Fibroblast of the conjunctiva (primary cell): ENCODE measurements at regions not wholly inside any gene's neighbourhood (a gene's known extent, or its start where the extent isn't known, plus 50 kb on each side); places are given as distances from the start of the nearest gene placed in this dataset.

Experiments
- DNase-seq: peaks from one replicate; pipeline ENCODE4 v3.0.0-alpha.2; 2010; ENCODE audit warnings: low read depth

DNA sequence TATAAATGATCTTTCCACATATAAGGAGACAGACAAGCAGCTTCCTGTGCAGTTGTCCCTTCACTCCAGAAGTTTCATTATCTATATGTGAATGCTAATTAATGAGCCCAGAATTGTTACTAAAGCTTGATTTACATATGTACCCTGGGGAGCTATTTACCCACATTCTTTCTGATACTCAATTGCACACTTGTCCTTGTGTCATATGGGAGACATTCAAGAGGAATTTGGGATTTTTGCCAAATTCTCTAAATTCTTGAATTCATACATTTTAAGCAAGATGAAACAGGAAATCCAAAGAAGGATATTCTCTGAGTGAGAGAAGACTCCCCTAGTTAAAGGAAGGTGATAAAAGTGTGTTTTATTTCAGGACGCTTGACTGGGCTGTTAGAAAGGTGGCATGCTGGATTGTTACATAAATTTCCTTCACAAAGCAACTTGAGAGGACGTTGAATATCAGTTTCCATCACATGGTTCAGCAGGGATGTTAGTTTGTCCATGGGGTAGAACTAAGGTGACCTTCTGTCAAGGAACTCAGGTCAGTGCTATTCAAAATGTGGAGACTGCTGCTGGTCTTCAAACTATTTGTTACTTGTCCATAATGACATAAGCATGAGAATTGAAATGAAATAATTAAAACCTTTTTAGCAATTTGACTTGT lies 368.2 kb downstream of the IRS1 start:
- no peak for DNase-seq

DNA sequence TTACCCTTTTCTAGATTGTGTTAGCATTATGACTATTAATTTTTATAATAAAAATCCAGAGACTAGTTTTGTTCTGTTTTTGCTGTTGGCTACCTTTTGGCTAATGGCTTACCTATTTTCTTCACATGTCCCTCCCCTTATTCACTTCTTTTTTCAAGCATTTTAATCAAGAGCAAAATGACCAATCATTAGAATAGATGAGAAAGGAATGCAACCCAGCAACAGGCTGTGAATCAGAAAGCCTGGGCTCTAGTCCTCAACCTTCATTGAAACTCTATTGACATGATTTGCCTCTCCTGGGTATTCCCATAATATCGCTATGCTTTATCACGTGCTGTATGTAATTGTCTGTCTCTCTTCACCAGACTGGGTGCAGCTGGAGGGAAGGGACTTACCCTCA lies 370.1 kb downstream of the IRS1 start:
- no peak for DNase-seq

DNA sequence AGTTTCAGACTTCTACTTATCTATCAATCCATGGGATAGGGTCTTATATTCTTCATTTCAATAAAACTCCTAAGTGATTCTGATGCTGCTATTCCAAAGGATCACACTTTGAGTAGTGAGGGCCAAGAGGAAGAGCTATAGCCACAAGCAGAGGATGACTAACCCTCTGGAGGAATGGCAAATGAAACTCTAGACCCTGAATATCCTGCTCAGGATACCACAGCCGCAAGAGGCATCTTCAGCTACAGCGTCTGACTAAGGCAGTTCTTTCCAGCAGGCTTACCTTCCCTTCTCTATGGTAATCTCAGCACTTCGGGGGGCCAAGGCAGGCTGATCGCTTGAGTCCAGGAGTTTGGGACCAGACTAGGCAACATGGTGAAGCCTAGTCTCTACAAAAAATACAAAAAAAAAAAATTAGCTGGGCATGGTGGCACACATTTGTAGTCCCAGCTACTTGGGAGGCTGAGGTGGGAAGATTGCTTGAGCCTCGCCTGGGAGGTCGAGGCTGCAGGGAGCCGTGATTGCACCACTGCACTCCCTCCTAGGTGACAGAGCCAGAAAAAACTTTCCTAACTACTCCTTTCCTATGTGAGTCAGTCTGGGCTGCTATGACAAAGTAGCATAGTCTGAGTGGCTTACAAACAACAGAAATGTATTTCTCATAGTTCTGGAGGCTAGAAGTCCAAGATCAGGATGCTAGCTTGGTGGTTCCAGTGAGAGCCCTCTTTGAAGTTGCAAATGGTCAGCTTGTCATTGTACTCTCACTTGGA lies 371.9 kb downstream of the IRS1 start:
- DNase-seq = peak; percentile 61

DNA sequence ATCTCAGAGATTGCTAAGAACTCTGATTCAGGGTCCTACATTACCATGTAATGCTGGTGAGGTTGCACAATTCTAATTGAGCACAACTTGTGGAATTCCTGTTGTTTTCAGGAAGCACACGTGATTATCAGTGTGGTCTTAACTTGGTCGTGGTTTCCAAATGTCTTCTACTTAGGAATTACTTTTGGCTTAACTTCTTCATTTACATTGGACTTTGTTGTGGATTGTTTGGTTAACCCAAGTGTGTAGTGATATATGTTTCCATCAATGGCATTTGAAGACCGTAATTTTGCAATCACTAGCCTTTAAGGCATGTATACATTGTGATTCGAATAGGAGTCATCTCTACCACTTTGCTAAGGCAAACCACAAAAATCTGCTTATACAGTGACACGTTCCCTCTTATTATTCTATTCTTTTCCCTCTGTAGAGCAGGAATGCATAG lies 373.3 kb downstream of the IRS1 start:
- DNase-seq = peak; percentile 71

DNA sequence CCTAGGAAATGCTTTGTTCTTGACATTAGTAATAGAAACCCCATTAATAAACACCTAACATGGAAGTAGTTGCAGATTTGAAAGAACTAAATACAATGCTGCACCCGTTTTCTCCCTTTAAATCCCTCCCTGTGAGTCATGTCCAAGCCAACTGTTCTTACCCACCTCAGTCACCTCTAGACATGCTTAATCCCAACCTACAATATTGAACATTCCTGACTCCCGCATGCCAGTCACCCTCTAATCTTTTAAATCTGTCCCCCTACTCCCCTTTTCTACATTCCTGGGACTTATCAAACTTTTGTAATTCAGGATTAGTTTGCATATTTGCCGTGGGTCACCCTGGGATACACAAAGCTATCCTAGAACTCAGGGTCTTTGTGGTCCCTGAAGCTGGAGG lies 374.6 kb downstream of the IRS1 start:
- no peak for DNase-seq

DNA sequence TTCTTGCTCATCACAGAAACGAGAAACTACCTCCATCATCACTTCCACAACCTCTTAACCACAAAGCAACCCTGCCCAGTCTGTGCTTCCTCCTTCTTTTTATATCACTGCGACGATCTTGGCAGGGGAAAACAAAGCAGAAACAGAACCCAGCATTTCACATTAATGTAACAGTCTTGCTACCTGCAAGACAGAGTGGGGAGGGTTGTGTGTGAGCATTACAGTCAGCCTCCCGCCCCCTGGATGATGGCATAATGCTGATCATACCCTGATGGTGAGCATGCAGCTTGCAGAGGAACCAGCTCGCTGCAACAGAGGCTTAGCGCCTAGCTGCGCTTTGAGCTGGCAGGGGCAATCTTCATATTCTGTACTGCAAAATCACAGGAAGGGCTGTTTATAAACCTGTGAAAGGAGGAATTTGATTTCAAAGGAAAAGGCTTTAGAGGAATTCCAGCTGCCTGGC lies 376.1 kb downstream of the IRS1 start:
- DNase-seq = no peak

DNA sequence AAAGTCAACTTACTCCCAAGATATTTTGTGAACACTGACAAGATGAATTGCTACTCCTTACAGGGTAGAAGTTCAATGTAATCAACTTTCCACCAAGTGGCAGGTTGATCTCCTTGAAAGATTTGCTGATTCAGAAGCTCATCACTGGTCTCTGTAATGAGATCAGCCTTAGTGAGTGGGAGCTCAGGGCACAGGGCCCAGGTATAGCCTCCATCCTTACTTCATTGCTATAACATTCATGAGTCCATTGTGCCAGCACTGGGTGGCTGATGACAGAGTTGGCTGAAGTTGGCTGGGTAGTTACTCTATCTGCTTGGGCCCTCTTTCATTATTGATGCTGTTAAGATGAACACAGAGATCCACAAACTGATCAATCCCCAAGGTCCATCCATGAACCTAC lies 379.0 kb downstream of the IRS1 start:
- DNase-seq = no peak

DNA sequence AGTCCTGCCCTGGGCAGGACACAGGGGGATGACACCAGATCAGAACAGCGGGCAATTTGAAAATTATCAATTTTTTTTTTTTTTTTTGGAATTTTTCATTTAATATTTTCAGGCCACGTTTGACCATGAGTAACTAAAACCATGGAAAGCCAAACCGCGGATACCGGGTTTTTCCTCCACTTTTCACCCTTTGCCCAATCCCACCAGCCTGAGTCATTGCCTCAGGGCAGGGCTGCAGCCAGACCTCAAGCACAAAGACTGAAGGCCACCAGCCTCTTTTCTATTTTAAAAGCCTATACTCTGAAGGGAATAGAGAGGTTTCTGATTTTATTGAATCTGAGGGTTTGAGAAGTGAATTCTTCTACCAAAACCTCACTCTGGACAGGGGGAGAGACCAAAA lies 381.1 kb downstream of the IRS1 start:
- DNase-seq = no peak

DNA sequence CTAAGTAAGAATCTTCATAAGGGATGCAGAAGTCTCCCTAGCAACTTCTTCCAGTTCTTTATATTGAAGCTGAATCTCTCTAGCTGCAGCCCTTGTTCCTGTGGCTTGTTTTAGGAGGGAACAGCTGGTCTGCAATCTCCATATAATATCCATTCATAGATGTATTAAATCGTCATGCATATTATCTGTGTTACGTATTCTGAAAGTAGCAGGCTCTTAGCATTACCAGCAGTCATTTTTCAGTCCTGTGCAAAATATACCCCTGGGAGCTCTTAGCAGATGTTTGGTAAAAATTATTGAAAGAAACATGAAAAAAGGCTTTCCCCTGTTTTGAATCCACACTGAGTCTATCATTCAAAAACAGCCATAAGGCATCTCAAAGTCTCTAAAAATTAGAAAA lies 385.3 kb downstream of the IRS1 start:
- DNase-seq = no peak

DNA sequence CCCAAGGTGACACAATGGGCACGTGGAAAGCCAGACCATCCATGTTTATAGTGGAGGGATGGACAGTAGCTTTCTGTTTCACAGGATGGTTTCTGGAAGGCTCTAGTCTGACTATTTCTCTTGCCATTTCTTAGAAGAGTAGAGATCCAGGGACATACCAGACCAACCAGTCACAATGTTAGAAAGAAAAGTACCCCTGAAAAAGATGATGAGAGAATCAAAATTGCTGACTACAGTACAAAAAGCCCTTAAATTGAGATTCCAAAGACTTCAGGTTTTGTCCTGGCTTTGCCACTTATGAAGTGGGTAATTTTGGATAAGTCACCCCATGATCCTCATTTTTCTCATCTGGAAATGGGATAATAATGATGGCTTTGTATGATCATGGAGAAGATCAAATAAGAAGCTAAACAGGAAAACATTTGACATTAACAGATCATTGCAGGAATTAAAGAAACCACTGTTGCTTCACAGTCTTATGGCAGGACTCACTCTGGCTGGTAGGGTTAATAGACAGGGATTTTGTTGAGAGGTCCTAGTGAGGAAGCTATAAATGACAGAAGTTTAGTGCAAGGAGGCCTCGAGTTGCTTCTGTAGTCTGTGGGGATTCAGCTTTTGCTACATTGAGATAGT lies 386.0 kb downstream of the IRS1 start:
- DNase-seq = no peak

DNA sequence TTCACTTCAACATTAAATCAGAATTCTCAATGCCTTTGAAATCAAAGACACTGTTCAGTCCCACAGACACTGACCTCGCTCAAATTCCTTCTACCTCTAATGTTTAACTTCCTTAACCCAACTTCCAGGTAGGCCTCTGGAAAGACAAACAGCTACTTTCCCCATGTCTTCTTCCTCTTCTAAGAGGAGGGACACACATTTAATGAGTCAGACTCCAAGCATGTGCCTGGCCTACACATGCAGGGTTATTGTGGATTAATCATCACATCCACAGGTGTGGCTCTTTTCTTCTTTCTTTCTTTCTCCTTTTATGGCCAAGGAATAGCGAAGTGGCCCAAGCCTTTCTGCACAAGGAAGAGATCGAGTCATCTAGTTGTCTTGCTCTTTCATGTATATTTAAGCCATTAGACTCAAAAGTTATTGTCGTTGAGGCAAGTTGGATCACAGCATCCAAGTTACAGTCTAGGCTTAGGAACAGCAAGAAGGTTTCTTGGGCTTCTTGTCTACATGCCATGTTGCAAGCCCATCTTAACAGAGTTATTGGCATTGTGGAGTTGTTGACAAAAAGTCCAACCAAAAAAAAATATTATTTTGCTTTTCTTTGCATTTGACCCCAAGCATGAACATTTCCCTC lies 387.8 kb downstream of the IRS1 start:
- DNase-seq = no peak

DNA sequence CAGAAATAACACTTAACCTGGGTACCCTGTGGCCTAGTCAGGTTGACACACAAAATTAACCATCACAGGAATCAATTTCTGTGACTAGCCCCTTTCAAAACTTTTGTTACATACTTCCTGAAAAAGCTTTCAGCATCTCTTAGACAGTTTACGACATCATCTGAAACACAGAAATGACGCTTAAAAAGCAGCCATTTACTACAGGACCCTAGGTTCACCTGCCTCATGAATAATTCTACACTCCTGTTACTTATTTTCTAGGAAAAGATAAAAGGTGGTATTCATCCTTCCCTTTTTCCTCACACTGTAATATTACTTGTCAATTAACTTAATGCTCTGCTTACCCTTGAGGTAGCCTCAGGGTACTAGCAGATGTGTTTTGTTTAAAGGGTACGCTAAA lies 388.4 kb downstream of the IRS1 start:
- no peak for DNase-seq

DNA sequence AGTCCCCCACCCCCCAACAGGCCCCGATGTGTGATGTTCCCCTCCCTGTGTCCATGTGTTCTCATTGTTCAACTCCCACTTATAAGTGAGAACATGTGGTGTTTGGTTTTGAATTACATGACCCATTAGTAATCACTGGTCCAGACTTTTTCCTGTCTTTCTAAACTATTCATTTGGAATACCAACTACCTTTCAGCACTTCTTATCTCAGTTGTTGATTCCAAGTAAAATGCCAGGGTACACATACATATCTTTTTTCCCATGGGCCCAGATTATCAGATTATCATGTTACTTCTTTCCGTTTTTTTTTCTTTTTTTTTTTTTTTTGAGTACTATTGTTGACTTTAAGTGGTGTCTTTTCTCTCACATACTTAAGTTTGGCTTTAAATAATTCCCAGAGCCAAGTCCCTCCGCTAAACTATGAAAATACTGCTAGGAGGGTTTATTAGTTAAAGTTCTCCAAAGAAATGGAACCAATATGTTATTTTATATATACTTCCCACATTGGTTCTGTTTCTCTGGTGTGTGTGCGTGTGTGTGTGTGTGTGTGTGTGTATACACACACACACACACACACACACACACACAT lies 389.3 kb downstream of the IRS1 start:
- DNase-seq = no peak

DNA sequence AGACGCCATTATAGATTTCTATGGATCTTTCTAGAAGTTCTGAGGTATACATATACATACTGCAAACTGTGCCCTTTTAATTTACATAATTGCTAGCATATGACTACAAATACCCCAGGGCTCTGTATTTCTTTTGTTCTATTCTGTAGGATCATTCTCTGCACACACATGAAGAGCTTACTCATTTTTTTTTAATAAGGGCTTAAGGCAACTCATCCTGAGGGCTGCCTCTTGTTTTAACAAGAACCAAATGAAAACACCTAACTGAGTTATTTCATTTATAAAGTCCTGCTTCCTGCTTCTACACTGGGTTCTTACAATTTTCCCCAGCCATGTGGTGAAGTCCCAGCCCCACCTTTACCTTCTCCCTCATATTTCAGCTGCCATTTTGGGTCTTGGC lies 390.5 kb downstream of the IRS1 start:
- DNase-seq = no peak

DNA sequence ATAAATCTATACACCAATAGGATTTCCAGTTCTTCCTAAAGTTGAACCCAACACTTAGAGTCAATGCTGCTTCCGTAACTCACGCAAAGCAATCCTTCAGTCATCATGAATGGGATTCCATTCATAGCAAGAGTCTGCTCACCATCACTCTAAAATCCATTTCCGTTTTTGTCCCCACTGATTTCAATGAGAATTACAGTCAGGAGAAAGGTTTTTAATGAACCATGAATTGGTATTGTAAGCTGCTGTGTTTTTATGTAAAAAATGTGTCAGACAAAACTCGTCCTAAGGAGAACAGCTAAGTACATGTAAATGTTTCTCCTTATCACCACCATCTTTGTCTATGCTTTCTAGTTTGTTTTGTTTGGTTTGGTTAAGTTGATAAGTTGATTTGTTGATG lies 391.5 kb downstream of the IRS1 start:
- DNase-seq = no peak

DNA sequence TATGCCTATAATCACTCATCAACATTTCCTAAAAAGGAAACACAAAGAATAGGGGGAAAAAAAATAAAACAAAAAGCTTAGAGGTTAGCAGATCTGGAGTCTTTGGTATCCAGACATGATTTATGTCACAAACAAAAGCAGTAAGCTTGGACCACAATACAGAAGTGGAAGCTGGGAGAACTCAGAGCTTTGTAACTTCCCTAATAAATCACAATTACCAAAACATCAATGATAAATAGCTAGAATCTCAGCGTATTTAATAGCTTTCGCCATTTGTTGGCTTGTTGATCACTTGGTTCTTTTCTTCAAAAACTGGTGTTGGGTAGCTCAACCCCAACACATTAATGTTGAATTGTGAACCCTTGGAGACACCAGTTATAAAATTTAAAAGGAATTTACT lies 392.5 kb downstream of the IRS1 start:
- DNase-seq = no peak

DNA sequence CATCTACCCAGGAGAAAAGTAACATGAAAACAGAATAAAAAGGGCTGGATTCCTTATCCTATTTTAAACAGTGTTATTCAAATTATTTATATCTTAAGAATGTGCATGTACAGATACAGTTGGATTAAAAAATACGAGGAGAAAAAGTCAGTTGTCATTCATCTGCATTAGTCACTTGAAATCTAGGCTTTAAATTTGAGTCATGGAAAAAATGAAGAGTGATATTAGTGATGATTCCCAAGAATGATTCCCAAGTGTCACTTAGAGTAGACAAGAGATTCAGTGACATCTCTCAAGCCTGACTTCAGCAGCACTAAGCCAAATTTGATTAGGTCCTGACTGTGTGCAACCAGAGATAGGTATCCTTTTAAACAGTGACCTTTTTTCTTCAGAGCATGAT lies 394.2 kb downstream of the IRS1 start:
- no peak for DNase-seq

DNA sequence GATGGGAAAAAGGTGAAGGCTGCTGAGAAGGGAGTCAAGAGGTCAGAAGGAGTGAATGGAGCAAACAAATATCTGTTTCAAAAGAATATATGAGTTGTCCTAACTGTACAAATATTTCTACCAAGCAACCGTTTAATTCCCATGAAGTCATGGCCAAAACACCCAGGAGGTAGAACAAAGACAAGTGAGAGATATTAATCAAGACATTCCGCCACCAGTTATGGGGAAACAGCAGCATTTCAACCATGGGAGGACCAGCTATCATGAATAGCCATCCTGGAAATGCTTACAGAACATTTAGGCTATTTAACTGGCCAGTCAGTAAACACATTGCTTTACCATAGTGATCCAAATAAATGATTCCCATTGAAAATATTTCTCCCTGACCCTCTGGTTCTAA lies 396.3 kb downstream of the IRS1 start:
- no peak for DNase-seq

DNA sequence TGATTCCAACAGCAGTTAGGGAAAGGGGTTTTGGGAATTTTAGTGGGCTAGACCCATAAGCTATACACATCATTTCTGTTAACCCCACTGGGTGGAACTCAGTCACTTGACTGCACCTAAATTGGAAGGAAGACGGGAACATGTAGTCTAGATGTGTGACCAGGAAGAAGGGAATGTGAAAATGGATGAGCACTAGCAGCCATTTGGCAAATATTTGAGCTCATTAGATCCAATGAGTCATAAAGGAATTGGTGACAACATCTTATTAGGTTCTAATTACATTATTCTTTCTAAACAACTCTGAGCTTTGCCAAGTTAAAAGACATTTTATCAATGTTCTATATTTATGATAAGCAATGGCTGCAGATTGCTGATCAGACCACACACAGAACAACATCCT lies 400.6 kb downstream of the IRS1 start:
- DNase-seq = no peak

DNA sequence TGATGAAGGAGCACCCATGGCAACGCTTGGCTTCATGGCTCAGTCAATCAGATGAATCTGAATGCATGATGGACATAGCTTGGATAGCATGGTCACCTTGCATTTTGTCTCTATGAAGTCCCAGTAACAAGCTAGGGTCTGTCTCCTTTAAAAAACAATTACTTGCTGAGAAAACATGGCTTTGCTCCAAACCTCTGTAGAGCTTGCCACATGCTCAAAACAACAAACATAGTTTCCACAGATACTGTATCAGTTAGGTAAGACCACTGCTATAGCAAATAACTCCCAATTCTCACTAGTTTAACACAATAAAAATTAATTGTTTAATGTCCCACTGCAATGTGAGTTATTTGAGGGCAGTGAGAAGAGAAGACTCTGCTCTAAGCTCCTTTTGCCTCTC lies 401.0 kb downstream of the IRS1 start:
- DNase-seq = peak; percentile 35

DNA sequence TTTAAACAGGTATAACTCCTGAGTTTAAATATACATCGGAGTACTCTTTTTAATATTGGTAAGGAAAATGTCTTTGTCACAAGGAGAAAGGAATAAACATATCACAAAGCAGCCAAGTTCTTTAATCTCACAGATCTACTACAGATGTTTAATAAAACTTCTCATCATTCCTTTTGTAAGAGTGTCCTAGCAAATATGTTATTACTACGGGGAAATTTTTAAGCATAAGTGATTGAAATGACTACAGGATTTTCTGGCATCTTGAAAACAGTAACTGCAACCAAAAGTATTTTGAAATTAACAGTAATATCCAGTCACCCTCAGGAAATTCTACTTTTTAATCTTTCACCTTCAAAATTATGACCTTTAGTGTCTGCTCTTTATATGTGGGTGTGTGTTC lies 403.1 kb downstream of the IRS1 start:
- DNase-seq = no peak

DNA sequence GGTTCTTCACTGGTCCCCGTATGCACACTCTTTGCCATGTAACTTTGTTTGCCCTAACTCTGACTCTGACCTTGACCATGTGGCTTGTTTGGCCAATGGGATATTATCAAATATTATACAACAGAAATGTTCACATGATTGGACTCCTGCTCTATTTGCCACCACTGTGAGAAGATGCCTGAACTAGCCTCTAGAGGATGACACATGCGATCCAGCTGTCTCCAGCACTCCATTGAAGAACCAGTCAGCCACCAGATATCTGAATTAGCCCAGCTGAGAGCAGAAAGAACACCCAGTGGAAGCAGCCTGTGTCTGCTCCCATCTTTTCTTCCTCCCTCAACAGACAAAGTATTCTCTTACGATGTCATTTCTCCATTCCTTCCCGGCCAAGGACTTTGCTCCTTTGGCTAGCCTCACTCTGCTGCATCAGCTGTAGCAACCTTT lies 412.1 kb downstream of the IRS1 start:
- DNase-seq = no peak
